GM18867 (cell line): ENCODE measurements at regions not wholly inside any gene's neighbourhood (a gene's known extent, or its start where the extent isn't known, plus 50 kb on each side); places are given as distances from the start of the nearest gene placed in this dataset.

Experiments
- ATAC-seq: cut with Tn5 transposase; IDR thresholded peaks from one replicate; pipeline ENCODE4 v1.9.1; 2021; ENCODE audit warnings: mild to moderate bottlenecking, moderate library complexity; ENCODE audit not compliant: unreplicated experiment

GRCh38 chr15:47273864-47274263, 443.4 kb upstream of the SEMA6D start:
- ATAC-seq: no peak

GRCh38 chr15:47283246-47283645, 434.1 kb upstream of the SEMA6D start:
- no peak for ATAC-seq

GRCh38 chr15:47288794-47289193, 428.5 kb upstream of the SEMA6D start:
- no peak for ATAC-seq

GRCh38 chr15:47289656-47290055, 427.6 kb upstream of the SEMA6D start:
- no peak for ATAC-seq

- no peak for ATAC-seq
Observed at GRCh38 chr15:47291767-47292166, 425.5 kb upstream of the SEMA6D start.

GRCh38 chr15:47292638-47293190, 424.6 kb upstream of the SEMA6D start:
- ATAC-seq: no peak

GRCh38 chr15:47293466-47294162, 423.7 kb upstream of the SEMA6D start:
- no peak for ATAC-seq

GRCh38 chr15:47294765-47295259, 422.5 kb upstream of the SEMA6D start:
- ATAC-seq: no peak

- ATAC-seq: no peak
Observed at GRCh38 chr15:47296881-47297280, 420.4 kb upstream of the SEMA6D start.

- no peak for ATAC-seq
Observed at GRCh38 chr15:47299846-47300434, 417.4 kb upstream of the SEMA6D start.

- no peak for ATAC-seq
Observed at GRCh38 chr15:47300596-47300995, 416.7 kb upstream of the SEMA6D start.

GRCh38 chr15:47301481-47301880, 415.8 kb upstream of the SEMA6D start:
- peak; percentile 70 for ATAC-seq

GRCh38 chr15:47304656-47305055, 412.6 kb upstream of the SEMA6D start:
- no peak for ATAC-seq

- ATAC-seq: no peak
Observed at GRCh38 chr15:47312161-47312560, 405.1 kb upstream of the SEMA6D start.

GRCh38 chr15:47326410-47327333, 390.6 kb upstream of the SEMA6D start:
- no peak for ATAC-seq

GRCh38 chr15:47331829-47332393, 385.4 kb upstream of the SEMA6D start:
- ATAC-seq: no peak

- no peak for ATAC-seq
Observed at GRCh38 chr15:47332481-47332880, 384.8 kb upstream of the SEMA6D start.

- no peak for ATAC-seq
Observed at GRCh38 chr15:47333734-47334133, 383.6 kb upstream of the SEMA6D start.

GRCh38 chr15:47334805-47335535, 382.3 kb upstream of the SEMA6D start:
- ATAC-seq: peak; percentile 74

GRCh38 chr15:47337106-47337505, 380.2 kb upstream of the SEMA6D start:
- no peak for ATAC-seq
